GM23338 (cell line): ENCODE measurements at regions not wholly inside any gene's neighbourhood (a gene's known extent, or its start where the extent isn't known, plus 50 kb on each side); places are given as distances from the start of the nearest gene placed in this dataset.

Experiments
- CREB1 ChIP-seq: fragments of 250-450 bp; sonication (Bioruptor Pico); IDR thresholded peaks from 2 replicates; pipeline ENCODE4 v1.5.0; 2020; ENCODE audit warnings: low read depth, mild to moderate bottlenecking, moderate library complexity
- TF ChIP-seq, protein P1 (sequence below), 2 experiments: fragments of 200-600 bp in 1 of 2; sonication (generic) in 1 of 2; conservative IDR thresholded peaks; 2 replicates each; pipeline versions ENCODE4 v1.5.1 to v1.6.1; 2016 to 2017; ENCODE audit warnings: antibody characterized with exemption in 2 of 2, low read depth in 2 of 2, mild to moderate bottlenecking in 2 of 2, moderate library complexity in 1 of 2

DNA sequence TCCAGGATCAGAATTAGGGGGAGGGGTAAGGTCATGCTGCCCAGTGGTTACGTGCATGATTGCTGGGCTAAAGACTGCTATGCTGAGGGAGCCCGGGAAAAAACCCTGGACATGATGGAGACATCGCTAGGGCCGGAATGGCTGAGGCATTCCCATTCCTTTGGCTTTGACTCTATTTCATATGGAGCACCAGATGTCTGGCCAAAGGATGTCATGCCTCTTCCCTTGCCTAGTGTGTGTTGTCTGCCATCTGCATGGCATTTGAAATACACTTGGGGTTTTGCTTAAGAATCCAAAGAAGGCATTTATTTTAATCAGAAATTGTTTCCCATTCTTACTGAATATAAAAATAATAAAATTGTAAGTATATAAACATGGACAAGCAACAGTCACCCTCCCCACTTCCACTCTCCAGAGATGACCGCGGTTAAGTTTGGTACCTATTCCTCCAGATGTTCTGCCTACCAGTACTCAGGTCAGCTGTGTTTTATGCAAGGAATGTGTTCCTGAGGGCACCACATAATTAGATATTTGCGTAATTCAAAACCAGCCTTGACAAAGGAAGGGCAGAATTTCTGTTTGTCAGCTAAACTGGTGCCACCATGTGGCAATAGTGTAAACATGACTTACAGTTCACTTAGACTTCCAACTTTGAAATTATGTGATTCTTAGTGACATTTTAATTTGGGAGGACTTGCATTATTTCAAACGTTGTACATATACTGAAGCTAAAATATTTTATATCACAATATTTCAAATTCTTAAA, 105.9 kb downstream of the CT47B1 start:
- TF ChIP-seq, protein P1, sequence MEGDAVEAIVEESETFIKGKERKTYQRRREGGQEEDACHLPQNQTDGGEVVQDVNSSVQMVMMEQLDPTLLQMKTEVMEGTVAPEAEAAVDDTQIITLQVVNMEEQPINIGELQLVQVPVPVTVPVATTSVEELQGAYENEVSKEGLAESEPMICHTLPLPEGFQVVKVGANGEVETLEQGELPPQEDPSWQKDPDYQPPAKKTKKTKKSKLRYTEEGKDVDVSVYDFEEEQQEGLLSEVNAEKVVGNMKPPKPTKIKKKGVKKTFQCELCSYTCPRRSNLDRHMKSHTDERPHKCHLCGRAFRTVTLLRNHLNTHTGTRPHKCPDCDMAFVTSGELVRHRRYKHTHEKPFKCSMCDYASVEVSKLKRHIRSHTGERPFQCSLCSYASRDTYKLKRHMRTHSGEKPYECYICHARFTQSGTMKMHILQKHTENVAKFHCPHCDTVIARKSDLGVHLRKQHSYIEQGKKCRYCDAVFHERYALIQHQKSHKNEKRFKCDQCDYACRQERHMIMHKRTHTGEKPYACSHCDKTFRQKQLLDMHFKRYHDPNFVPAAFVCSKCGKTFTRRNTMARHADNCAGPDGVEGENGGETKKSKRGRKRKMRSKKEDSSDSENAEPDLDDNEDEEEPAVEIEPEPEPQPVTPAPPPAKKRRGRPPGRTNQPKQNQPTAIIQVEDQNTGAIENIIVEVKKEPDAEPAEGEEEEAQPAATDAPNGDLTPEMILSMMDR (conservative IDR thresholded peaks at IDR 0.05; ENCODE audit: low read depth in 2 of 2), result peak; percentile 33 to 53
- no peak for TF ChIP-seq CREB1 (CRISPR knock-in tag)
